Endothelial cell of umbilical vein (primary cell): ENCODE measurements at regions not wholly inside any gene's neighbourhood (a gene's known extent, or its start where the extent isn't known, plus 50 kb on each side); places are given as distances from the start of the nearest gene placed in this dataset.

ENCODE experiments used
- CTCF ChIP-seq, 2 donors: IDR thresholded peaks; 1 replicate in 1 of 2; 2 replicates in 1 of 2; pipeline ENCODE4 v1.5.1; 2011; ENCODE audit warnings: low read length in 2 of 2, mild to moderate bottlenecking in 2 of 2, moderate library complexity in 2 of 2, control low read depth in 1 of 2, inconsistent platforms in 1 of 2, low read depth in 1 of 2; ENCODE audit not compliant: insufficient read depth in 1 of 2; ENCODE audit errors: extremely low read depth in 1 of 2
- MAX ChIP-seq: IDR thresholded peaks from 2 replicates; pipeline ENCODE4 v1.6.1; 2011; ENCODE audit not compliant: insufficient read depth, insufficient read length
- POLR2A ChIP-seq: IDR thresholded peaks from 2 replicates; pipeline ENCODE4 v1.6.1; 2012; ENCODE audit warnings: low read depth, mild to moderate bottlenecking, control low read depth, low read length
- POLR2AphosphoS5 ChIP-seq: IDR thresholded peaks from 2 replicates; pipeline ENCODE4 v1.6.1; 2012; ENCODE audit warnings: low read depth, mild to moderate bottlenecking, control low read depth, low read length, moderate library complexity; ENCODE audit not compliant: insufficient read depth

GRCh38 chr22:23384431-23384830 is 195.7 kb downstream of the IGLL1 start:
- TF ChIP-seq MAX (no peak), POLR2A (no peak), CTCF (IDR thresholded peaks at IDR 0.05; ENCODE audit: extremely low read depth in 1 of 2, insufficient read depth in 1 of 2, low read depth in 1 of 2, low read length in 2 of 2) (no peak), POLR2AphosphoS5 (no peak)
